NT2/D1 (cell line): ENCODE measurements at regions not wholly inside any gene's neighbourhood (a gene's known extent, or its start where the extent isn't known, plus 50 kb on each side); places are given as distances from the start of the nearest gene placed in this dataset.
"Not testable (repeated sequence)": the region's sequence is repeated elsewhere in the genome, so short reads cannot be mapped to it uniquely, and the experiment has no call there.

Experiments used
- DNase-seq: peaks from one replicate; pipeline ENCODE4 v3.0.0-alpha.2; 2011; ENCODE audit warnings: low read depth, low spot score
- H3K27me3 ChIP-seq: 2 replicates; pipeline ENCODE4 v1.6.0; 2011; ENCODE audit warnings: mild to moderate bottlenecking; ENCODE audit not compliant: insufficient read length, insufficient read depth
- H3K36me3 ChIP-seq: 2 replicates; pipeline ENCODE4 v1.6.1; 2011; ENCODE audit warnings: mild to moderate bottlenecking, low read length, mixed read lengths; ENCODE audit not compliant: insufficient read depth, insufficient read length
- H3K4me1 ChIP-seq: 2 replicates; pipeline ENCODE4 v1.5.1; 2011; ENCODE audit not compliant: insufficient read depth, insufficient read length
- H3K4me3 ChIP-seq: 2 replicates; pipeline ENCODE4 v1.5.1; 2011; ENCODE audit warnings: low read depth; ENCODE audit not compliant: insufficient read length
- H3K9ac ChIP-seq: 2 replicates; pipeline ENCODE4 v1.6.0; 2011; ENCODE audit warnings: low read depth; ENCODE audit not compliant: insufficient read length
- H3K9me3 ChIP-seq: 2 replicates; pipeline ENCODE4 v1.5.1; 2011; ENCODE audit warnings: mild to moderate bottlenecking, low read length; ENCODE audit not compliant: insufficient read depth
- SUZ12 ChIP-seq: IDR thresholded peaks from 2 replicates; pipeline ENCODE4 v1.6.1; 2011; ENCODE audit not compliant: insufficient read length, insufficient read depth; ENCODE audit errors: extremely low read depth
- YY1 ChIP-seq: IDR thresholded peaks from 2 replicates; pipeline ENCODE4 v1.6.1; 2011; ENCODE audit not compliant: insufficient read length, insufficient read depth
- ZNF274 ChIP-seq: IDR thresholded peaks from 2 replicates; pipeline ENCODE4 v1.6.1; 2011; ENCODE audit warnings: mild to moderate bottlenecking, low read depth, low read length

DNA sequence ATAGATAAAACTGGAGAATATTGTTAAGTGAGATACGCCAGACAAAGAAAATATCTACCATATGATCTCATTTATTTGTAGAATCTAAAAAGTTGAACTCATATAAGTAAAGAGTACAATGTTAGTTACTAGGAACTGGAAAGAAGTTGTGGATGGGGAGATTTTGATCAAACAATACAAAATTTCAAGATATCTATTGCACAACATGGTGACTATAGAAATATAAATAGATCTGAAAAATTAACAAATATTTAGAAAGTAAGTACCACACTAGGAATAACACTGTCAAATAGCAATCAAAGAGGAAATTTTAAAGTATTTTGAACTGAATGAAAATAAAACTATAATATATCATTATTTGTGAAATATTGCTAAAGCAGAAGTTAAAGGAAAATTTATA, 437.2 kb downstream of the AASDHPPT start:
- no peaks in the 10 kb centered on the region for H3K9me3 ChIP-seq
- no peak overlapping the region for H3K4me3 ChIP-seq
- H3K36me3 ChIP-seq, result no peaks in the 10 kb centered on the region
- TF ChIP-seq ZNF274 (no peak), YY1 (no peak), SUZ12 (no peak)
- no peaks in the 10 kb centered on the region for H3K27me3 ChIP-seq
- no peaks in the 10 kb centered on the region for H3K4me1 ChIP-seq
- no peak for DNase-seq
- no peak overlapping the region for H3K9ac ChIP-seq

DNA sequence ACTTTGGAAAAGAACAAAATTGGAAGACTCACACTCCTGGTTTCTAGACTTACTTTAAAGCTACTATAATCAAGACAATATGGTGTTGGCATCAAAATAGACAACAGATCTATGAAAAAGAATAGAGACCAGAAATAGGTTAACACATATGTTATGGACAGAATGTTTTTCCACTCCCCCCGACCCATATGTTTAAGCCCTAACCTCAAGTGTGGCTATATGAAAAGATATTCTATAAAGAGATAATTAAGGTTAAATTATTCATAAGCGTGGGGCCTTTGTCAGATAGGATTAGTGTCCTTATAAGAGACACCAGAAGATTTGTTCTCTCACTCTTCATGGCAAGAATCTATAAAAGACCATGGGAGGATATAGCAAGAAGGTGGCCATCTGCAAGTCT, 440.0 kb downstream of the AASDHPPT start:
- H3K36me3 ChIP-seq, result no peaks in the 10 kb centered on the region
- H3K9ac ChIP-seq, result no peak overlapping the region
- H3K4me1 ChIP-seq, result no peaks in the 10 kb centered on the region
- H3K9me3 ChIP-seq, result no peaks in the 10 kb centered on the region
- DNase-seq, result no peak
- no peaks in the 10 kb centered on the region for H3K27me3 ChIP-seq
- TF ChIP-seq ZNF274 (no peak), SUZ12 (no peak), YY1 (no peak)
- no peak overlapping the region for H3K4me3 ChIP-seq

DNA sequence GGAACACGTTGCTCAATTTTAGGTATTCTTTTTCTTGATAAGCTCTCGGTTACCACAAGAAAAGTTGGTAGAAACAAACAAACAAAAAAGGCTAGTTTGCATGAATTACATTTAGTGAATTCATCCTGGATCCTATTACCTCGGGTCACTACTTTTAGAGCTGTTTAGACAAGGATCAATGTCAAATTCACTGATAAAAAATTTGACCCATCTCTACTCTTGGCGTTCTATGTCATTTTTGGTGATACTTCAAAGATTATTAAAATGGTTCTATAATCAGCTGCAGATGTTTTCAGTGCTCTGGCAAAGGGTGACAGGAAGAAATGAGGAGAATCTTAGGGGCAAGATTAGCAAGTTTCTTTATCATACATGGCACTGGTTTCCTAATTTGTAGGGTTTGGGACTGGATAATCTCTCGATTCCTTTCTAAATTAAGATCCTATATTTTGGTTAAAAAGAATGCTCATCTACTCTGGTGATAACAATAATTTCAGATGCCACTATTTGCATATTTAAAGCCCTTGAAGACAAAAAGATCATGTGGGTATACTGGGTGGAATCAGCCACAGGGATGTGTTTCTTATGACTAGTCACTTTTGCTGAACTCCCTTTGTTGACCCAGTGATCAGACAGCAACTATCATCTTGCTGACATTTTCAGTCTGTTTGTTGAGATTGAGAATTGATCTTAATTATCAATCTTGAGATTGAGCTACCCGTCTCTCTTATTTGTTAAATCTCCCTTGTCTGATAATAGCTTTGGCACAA, 442.9 kb downstream of the AASDHPPT start:
- TF ChIP-seq SUZ12, result no peak
- TF ChIP-seq YY1, result no peak
- no peak for TF ChIP-seq ZNF274
- Histone ChIP-seq H3K9me3 (no peaks in the 10 kb centered on the region), H3K4me3 (no peak overlapping the region), H3K4me1 (no peaks in the 10 kb centered on the region), H3K36me3 (no peaks in the 10 kb centered on the region), H3K27me3 (no peaks in the 10 kb centered on the region), H3K9ac (no peak overlapping the region)
- DNase-seq, result no peak

DNA sequence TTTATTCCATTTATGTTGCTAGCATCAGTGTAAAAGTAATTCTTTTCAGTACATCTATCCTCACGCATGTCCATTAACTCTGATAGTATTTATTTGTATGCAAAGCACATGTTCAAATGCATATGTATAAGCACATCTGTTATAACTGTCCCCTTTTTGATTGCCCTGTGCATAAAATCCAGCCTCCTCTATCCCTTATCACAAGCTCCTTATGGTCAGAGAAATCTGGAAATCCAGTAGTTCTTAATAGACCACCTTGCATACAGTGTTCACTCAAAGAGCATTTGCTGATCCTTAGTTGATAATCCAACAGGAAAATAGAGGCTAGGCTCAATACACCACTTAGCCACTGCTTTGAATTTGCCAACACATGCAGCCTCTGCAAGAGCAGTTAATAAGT, 443.5 kb downstream of the AASDHPPT start:
- Histone ChIP-seq H3K27me3 (no peaks in the 10 kb centered on the region), H3K4me3 (no peak overlapping the region), H3K36me3 (no peaks in the 10 kb centered on the region), H3K9ac (no peak overlapping the region), H3K9me3 (no peaks in the 10 kb centered on the region), H3K4me1 (no peaks in the 10 kb centered on the region)
- TF ChIP-seq YY1, result no peak
- TF ChIP-seq SUZ12, result no peak
- TF ChIP-seq ZNF274, result no peak
- no peak for DNase-seq

DNA sequence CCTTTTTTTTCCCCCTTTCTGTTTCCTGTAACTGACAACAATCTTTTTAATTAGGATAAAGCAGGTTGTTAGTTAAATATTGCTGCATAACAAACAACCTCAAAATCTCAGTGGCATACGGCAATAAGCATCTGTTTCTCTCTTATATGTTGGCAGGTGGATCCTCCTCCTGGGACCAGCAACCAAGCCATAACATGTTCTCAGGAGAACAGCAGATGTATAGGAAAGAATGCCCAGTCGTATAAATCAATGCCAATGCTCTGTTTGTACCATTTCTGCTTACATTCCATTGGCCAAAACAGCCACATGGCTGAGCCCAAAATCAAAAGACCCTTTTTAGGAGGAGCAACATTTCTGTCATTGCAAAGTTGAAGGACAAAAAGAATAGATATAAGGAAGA, 445.7 kb downstream of the AASDHPPT start:
- Histone ChIP-seq H3K4me1 (no peaks in the 10 kb centered on the region), H3K4me3 (no peak overlapping the region), H3K27me3 (no peaks in the 10 kb centered on the region), H3K9ac (no peak overlapping the region), H3K9me3 (no peaks in the 10 kb centered on the region), H3K36me3 (no peaks in the 10 kb centered on the region)
- no peak for DNase-seq
- TF ChIP-seq YY1 (no peak), ZNF274 (no peak), SUZ12 (no peak)

DNA sequence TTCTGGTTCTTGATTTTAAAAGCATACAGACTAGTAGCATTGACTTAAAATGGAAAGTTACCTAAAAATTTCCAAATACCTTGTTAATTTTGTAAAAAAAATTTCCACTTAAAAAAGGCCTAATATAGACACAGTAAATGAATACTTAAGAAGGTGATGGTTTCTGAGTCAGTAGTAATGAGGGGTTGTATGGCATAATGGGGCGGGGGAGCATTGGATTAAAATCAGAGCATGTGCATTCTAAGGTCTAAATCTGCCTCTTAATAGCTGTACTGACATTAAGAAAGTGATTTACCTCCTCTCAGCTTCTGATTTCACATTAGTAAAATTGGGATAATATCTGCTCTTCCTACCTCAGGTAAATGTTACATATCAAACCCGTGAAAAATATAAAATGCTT, 446.5 kb downstream of the AASDHPPT start:
- no peaks in the 10 kb centered on the region for H3K9me3 ChIP-seq
- no peaks in the 10 kb centered on the region for H3K36me3 ChIP-seq
- no peak for TF ChIP-seq YY1
- TF ChIP-seq ZNF274, result no peak
- no peak for TF ChIP-seq SUZ12
- no peaks in the 10 kb centered on the region for H3K27me3 ChIP-seq
- no peak overlapping the region for H3K4me3 ChIP-seq
- no peak for DNase-seq
- no peaks in the 10 kb centered on the region for H3K4me1 ChIP-seq
- H3K9ac ChIP-seq, result no peak overlapping the region

DNA sequence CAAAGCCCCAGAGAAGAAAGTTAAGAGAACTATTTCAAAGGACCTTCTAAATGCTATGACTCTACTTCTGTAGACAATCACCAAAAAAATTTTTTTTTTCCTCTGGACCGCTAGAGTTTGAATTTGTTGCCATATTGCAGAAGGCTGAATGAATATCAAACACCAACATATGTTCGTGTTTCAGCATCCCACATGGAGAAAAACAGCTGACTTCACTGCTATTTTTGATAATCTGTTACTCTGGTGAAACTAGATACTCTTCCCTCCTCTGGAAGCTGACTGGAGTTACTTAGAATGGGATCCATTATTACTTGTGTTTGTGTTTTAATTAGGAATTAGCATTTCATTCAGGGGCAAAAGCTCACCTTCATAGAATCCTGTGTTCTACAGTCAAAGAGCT, 447.0 kb downstream of the AASDHPPT start:
- Histone ChIP-seq H3K4me3 (no peak overlapping the region), H3K36me3 (no peaks in the 10 kb centered on the region), H3K4me1 (no peaks in the 10 kb centered on the region), H3K27me3 (no peaks in the 10 kb centered on the region), H3K9me3 (no peaks in the 10 kb centered on the region), H3K9ac (no peak overlapping the region)
- TF ChIP-seq ZNF274, result no peak
- TF ChIP-seq YY1, result no peak
- no peak for TF ChIP-seq SUZ12
- DNase-seq, result no peak

DNA sequence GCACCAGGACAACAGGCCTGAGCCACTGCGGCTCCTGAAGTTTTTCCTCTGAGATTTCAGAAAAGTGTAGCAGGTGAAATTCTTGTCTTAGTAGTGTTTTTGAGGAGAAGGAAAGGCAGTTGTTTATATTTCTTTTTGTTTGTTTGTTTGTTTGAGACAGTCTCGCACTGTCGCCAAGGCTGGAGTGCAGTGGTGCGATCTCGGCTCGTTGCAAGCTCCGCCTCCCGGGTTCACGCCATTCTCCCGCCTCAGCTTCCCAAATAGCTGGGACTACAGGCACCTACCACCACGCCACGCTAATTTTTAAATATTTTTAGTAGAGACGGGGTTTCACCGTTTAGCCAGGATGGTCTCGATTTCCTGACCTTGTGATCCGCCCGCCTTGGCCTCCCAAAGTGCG, 454.2 kb downstream of the AASDHPPT start:
- H3K36me3 ChIP-seq, DNase-seq, H3K4me1 ChIP-seq, H3K9ac ChIP-seq, H3K9me3 ChIP-seq, H3K4me3 ChIP-seq, H3K27me3 ChIP-seq: not testable (repeated sequence)
